PC-3 (cell line): ENCODE measurements at regions not wholly inside any gene's neighbourhood (a gene's known extent, or its start where the extent isn't known, plus 50 kb on each side); places are given as distances from the start of the nearest gene placed in this dataset.

ENCODE experiments used
- ATAC-seq: fragments of 200-7000 bp; cut with Tn5 transposase; 2 replicates; pipeline ENCODE4 v1.9.1; 2020; ENCODE audit warnings: mild to moderate bottlenecking, moderate library complexity
- BruUV-seq: library from RNA; stranded (reverse); fragments of 400-500 nt; replicated peaks from 2 replicates; lab custom pipeline; 2021; lab: Mats Ljungman, UMichigan
- CTCF ChIA-PET: fragments of 300-600 bp; sonication (Branson Sonifier 250); formaldehyde crosslinking; loops from one replicate; lab custom pipeline; 2022; ENCODE audit warnings: antibody characterized with exemption; lab: Charles Lee
- POLR2A ChIA-PET: fragments of 300-600 bp; sonication (Branson Sonifier 250); formaldehyde crosslinking; loops from one replicate; lab custom pipeline; 2022; ENCODE audit warnings: antibody characterized with exemption; ENCODE audit not compliant: unreplicated experiment; lab: Charles Lee
- DNase-seq: peaks from one replicate; pipeline ENCODE4 v3.0.0-alpha.2; 2015
- H2AFZ ChIP-seq: fragments of 300-600 bp; sonication (generic); 2 replicates; pipeline ENCODE4 v1.6.0; 2016; ENCODE audit warnings: antibody characterized with exemption, low read length
- H3F3A ChIP-seq: fragments of 300-600 bp; sonication (generic); one replicate; pipeline ENCODE4 v1.6.0; 2017; ENCODE audit warnings: antibody characterized with exemption, low read length, control low read depth, mild to moderate bottlenecking; ENCODE audit not compliant: unreplicated experiment
- H3K27ac ChIP-seq: fragments of 300-600 bp; sonication (generic); 2 replicates; pipeline ENCODE4 v1.5.1; 2016; ENCODE audit warnings: mild to moderate bottlenecking, low read length
- H3K27me3 ChIP-seq: fragments of 300-600 bp; sonication (generic); 2 replicates; pipeline ENCODE4 v1.6.1; 2016; ENCODE audit warnings: low read length, mixed read lengths
- H3K36me3 ChIP-seq: fragments of 300-600 bp; sonication (generic); 2 replicates; pipeline ENCODE4 v1.6.1; 2016; ENCODE audit warnings: low read depth, mixed run types, low read length, mixed read lengths
- H3K4me1 ChIP-seq: fragments of 300-600 bp; sonication (generic); 2 replicates; pipeline ENCODE4 v1.5.1; 2016; ENCODE audit warnings: low read length; ENCODE audit not compliant: insufficient read depth
- H3K4me2 ChIP-seq: fragments of 300-600 bp; sonication (generic); 2 replicates; pipeline ENCODE4 v1.6.0; 2016; ENCODE audit warnings: low read length
- H3K4me3 ChIP-seq: fragments of 300-600 bp; sonication (generic); 2 replicates; pipeline ENCODE4 v1.5.1; 2016; ENCODE audit warnings: mild to moderate bottlenecking, low read length, mixed read lengths
- H3K79me2 ChIP-seq: fragments of 300-600 bp; sonication (generic); 2 replicates; pipeline ENCODE4 v1.6.1; 2017; ENCODE audit warnings: low read length, mixed read lengths
- H3K9ac ChIP-seq: fragments of 300-600 bp; sonication (generic); 2 replicates; pipeline ENCODE4 v1.6.0; 2016; ENCODE audit warnings: mild to moderate bottlenecking, low read length
- H3K9me2 ChIP-seq: fragments of 300-600 bp; sonication (generic); replicated peaks from 2 replicates; pipeline ENCODE4 v1.6.1; 2016; ENCODE audit warnings: mixed run types, low read length, mixed read lengths
- H3K9me3 ChIP-seq: fragments of 300-600 bp; sonication (generic); 2 replicates; pipeline ENCODE4 v1.6.1; 2016; ENCODE audit warnings: low read length, mixed read lengths
- H4K20me1 ChIP-seq: fragments of 300-600 bp; sonication (generic); 2 replicates; pipeline ENCODE4 v1.6.1; 2016; ENCODE audit warnings: low read length, mixed read lengths
- EZH2 ChIP-seq: fragments of 300-600 bp; sonication (generic); IDR thresholded peaks from one replicate; pipeline ENCODE4 v1.6.1; 2017; ENCODE audit warnings: antibody characterized with exemption, mild to moderate bottlenecking, low read length; ENCODE audit not compliant: unreplicated experiment
- EZH2phosphoT487 ChIP-seq: fragments of 300-600 bp; sonication (generic); IDR thresholded peaks from 2 replicates; pipeline ENCODE4 v1.6.1; 2018; ENCODE audit warnings: mild to moderate bottlenecking, antibody characterized with exemption, low read length, borderline replicate concordance
- intact Hi-C: fragments of 100-400 bp; cut with micrococcal nuclease; formaldehyde crosslinking; loops from 2 replicates; pipeline ENCODE4 v1.9.0; 2023
- TF ChIP-seq, protein P1 (sequence below): fragments of 300-600 bp; sonication (generic); conservative IDR thresholded peaks from 2 replicates; pipeline ENCODE4 v1.5.1; 2017; ENCODE audit warnings: antibody characterized with exemption, low read depth, mild to moderate bottlenecking, low read length

DNA sequence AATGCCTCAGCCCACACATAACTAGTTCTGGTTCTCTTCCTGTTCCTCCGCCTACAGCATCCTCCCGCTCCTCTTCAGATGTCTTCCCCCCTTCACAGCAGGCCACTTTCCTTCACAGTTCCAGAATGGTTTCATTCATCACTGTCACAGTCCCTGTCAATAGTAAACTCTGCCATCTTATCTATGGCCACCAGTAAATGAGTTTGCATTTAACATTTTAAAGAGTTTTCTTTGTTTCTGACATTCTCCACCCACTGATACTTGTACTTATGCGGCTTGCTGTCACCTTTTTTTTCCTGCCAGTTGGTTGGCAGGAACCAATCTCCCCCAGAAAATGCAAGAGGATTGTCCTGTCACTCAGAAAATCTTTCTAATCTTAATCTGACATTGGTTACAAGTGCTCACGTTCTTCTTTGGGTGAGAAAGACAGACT lies 114.1 kb downstream of the GLUD2 start:
- intact Hi-C loops, result no loop called here
- ChIA-PET POLR2A (no interaction called here), CTCF (no interaction called here)
- no peak for TF ChIP-seq EZH2
- H3K4me1 ChIP-seq, result no peaks in the 10 kb centered on the region
- DNase-seq, result no peak
- H4K20me1 ChIP-seq, result no peaks in the 10 kb centered on the region
- no peak overlapping the region for H3K4me2 ChIP-seq
- no peaks in the 10 kb centered on the region for H3F3A ChIP-seq
- no peaks in the 10 kb centered on the region for H3K36me3 ChIP-seq
- no peaks in the 10 kb centered on the region for H3K27me3 ChIP-seq
- no peaks in the 10 kb centered on the region for H3K9me3 ChIP-seq
- no peak for ATAC-seq
- H3K27ac ChIP-seq, result no peak overlapping the region
- H3K9me2 ChIP-seq, result no peaks in the 10 kb centered on the region
- H3K4me3 ChIP-seq, result no peak overlapping the region
- no peak overlapping the region for H2AFZ ChIP-seq
- BruUV-seq, result no TSS peak
- H3K9ac ChIP-seq, result no peak overlapping the region
- no peaks in the 10 kb centered on the region for H3K79me2 ChIP-seq

DNA sequence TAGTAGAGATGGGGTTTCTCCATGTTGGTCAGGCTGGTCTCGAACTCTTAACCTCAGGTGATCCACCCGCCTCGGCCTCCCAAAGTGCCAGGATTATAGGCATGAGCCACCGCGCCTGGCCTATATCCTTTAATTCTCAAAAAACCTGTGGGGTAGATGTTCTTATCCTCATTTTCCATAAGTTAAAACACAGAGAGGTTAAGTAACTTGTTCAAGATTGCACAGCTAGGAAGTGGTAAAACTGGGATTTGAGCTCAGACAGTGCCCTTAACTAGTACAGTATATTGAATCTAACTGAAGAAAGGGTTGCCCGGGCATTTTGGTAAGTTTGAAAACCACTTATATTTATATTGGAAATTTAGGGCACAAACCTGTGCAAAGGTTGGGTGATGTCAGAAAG lies 116.0 kb downstream of the GLUD2 start:
- CTCF ChIA-PET, result no interaction called here
- no peak overlapping the region for H2AFZ ChIP-seq
- H3K36me3 ChIP-seq, result no peaks in the 10 kb centered on the region
- intact Hi-C loops, result no loop called here
- H3K79me2 ChIP-seq, result no peaks in the 10 kb centered on the region
- H4K20me1 ChIP-seq, result no peaks in the 10 kb centered on the region
- TF ChIP-seq, protein P1, sequence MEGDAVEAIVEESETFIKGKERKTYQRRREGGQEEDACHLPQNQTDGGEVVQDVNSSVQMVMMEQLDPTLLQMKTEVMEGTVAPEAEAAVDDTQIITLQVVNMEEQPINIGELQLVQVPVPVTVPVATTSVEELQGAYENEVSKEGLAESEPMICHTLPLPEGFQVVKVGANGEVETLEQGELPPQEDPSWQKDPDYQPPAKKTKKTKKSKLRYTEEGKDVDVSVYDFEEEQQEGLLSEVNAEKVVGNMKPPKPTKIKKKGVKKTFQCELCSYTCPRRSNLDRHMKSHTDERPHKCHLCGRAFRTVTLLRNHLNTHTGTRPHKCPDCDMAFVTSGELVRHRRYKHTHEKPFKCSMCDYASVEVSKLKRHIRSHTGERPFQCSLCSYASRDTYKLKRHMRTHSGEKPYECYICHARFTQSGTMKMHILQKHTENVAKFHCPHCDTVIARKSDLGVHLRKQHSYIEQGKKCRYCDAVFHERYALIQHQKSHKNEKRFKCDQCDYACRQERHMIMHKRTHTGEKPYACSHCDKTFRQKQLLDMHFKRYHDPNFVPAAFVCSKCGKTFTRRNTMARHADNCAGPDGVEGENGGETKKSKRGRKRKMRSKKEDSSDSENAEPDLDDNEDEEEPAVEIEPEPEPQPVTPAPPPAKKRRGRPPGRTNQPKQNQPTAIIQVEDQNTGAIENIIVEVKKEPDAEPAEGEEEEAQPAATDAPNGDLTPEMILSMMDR, result no peak
- no peak for TF ChIP-seq EZH2
- TF ChIP-seq EZH2phosphoT487, result no peak
- ATAC-seq (no peak), DNase-seq (no peak)
- H3F3A ChIP-seq, result no peaks in the 10 kb centered on the region
- H3K27me3 ChIP-seq, result no peaks in the 10 kb centered on the region
- BruUV-seq, result no TSS peak
- no peak overlapping the region for H3K4me3 ChIP-seq
- no peak overlapping the region for H3K4me2 ChIP-seq
- POLR2A ChIA-PET, result no interaction called here
- no peaks in the 10 kb centered on the region for H3K4me1 ChIP-seq
- H3K9me3 ChIP-seq, result no peaks in the 10 kb centered on the region
- no peaks in the 10 kb centered on the region for H3K9me2 ChIP-seq
- no peak overlapping the region for H3K9ac ChIP-seq
- H3K27ac ChIP-seq, result no peak overlapping the region

DNA sequence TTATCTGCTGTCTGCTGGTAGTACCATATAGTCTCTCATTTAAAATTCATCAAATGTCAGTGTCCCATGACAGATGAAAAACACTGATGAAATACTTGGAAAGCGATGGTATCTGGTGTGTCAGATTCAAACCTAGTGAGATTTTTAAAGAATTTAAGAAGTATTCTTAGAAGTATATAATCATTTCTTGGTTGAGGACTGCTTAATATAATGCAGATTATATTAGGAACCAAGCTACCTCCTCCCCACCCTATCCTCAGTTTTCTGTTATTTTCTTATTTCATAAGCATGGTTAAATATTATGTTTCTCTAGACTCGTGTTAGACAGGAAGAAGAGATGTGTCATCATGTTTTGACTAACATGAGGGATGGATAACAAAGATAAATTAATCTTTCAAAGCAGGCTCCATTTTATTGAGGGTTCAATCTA lies 118.5 kb downstream of the GLUD2 start:
- Histone ChIP-seq H3K9me2 (no peaks in the 10 kb centered on the region), H3F3A (no peaks in the 10 kb centered on the region), H4K20me1 (no peaks in the 10 kb centered on the region), H2AFZ (no peak overlapping the region), H3K4me2 (no peak overlapping the region), H3K4me3 (no peak overlapping the region), H3K27ac (no peak overlapping the region), H3K79me2 (no peaks in the 10 kb centered on the region), H3K27me3 (no peaks in the 10 kb centered on the region), H3K36me3 (no peaks in the 10 kb centered on the region), H3K9ac (no peak overlapping the region), H3K9me3 (no peaks in the 10 kb centered on the region), H3K4me1 (no peaks in the 10 kb centered on the region)
- ChIA-PET POLR2A (no interaction called here), CTCF (no interaction called here)
- DNase-seq (no peak), ATAC-seq (no peak)
- intact Hi-C loops, result no loop called here
- no peak for TF ChIP-seq EZH2
- TF ChIP-seq EZH2phosphoT487, result no peak
- TF ChIP-seq, protein P1, result no peak
- no TSS peak for BruUV-seq
